Motor neuron (in vitro differentiated cells): ENCODE measurements at regions not wholly inside any gene's neighbourhood (a gene's known extent, or its start where the extent isn't known, plus 50 kb on each side); places are given as distances from the start of the nearest gene placed in this dataset.
"Not testable (repeated sequence)": the region's sequence is repeated elsewhere in the genome, so short reads cannot be mapped to it uniquely, and the experiment has no call there.

Source experiments
- ATAC-seq, 8 experiments: fragments of 200-7000 bp; cut with Tn5 transposase; replicated peaks in 6 of 8; 2 replicates each; pipeline ENCODE4 v1.8.0; 2021; ENCODE audit warnings: mild to moderate bottlenecking in 8 of 8, moderate library complexity in 8 of 8
- H3K27ac ChIP-seq, 2 donors: fragments of 250-450 bp; sonication (Bioruptor Pico); 2 replicates each; pipeline ENCODE4 v1.9.0; 2021; ENCODE audit warnings: antibody characterized with exemption in 2 of 2, mild to moderate bottlenecking in 2 of 2, moderate library complexity in 1 of 2
- H3K4me1 ChIP-seq, 2 donors: fragments of 250-450 bp; sonication (Bioruptor Pico); replicated peaks in 1 of 2; 2 replicates each; pipeline ENCODE4 v1.6.1; 2021; ENCODE audit warnings: antibody characterized with exemption in 2 of 2, mild to moderate bottlenecking in 2 of 2, moderate library complexity in 1 of 2
- H3K4me3 ChIP-seq, 5 donors: fragments of 250-450 bp; sonication (Bioruptor Pico); 2 replicates each; pipeline ENCODE4 v1.9.0; 2021; ENCODE audit warnings: antibody characterized with exemption in 5 of 5, mild to moderate bottlenecking in 5 of 5, moderate library complexity in 4 of 5
- WGBS, 10 experiments: fragments of 450-650 bp; shearing (Covaris generic); methylation state at CpG; one replicate each; pipeline ENCODE4 v1.0.0; 2022; 5-methylcytosine and 5-hydroxymethylcytosine counted together
- in situ Hi-C, 9 experiments: fragments of 400-800 bp; cut with MboI; loops; one replicate each; pipeline ENCODE4 v1.15.0; 2021; ENCODE audit warnings: low sequenced_read_pairs in 9 of 9, low pct_unique_long_range_greater_than_20kb in 2 of 9; ENCODE audit not compliant: unreplicated experiment in 9 of 9

GRCh38 chr1:82391712-82392111 lies 591.0 kb downstream of the ADGRL2 start:
- Histone ChIP-seq H3K4me1 (peaks cover 3 to 19% of the 10 kb centered on the region in 2 donors), H3K4me3 (no peak overlapping the region), H3K27ac (no peak overlapping the region)
- WGBS, 10 experiments, result 0 to 100% (median 94%) methylated on average over 1 to 2 of the region's 2 CpGs; no CpG with 5 or more reads in 1 of the 10 experiments
- in situ Hi-C loops, result no loop called here
- ATAC-seq, result no peak

DNA sequence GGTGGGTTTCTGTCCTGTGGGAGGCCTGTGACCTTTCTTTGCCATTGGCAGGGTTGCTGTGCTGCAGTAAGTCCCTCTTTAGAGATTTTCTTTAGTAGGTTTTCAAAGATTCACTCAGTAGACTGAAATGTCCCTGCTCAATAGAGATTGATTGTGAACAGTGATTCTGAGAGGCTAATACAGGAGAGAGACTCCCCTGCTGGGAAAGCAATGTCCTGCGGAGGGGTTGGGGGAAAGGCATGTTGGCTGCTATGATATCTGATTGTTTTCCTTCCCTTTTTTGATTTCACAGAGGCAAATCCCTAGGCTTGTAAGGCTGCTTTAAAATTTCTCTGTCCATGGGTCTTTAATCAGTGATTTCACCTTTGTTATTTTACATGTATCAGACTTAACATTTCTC lies 589.9 kb downstream of the ADGRL2 start:
- no peak overlapping the region for H3K27ac ChIP-seq
- no peak for ATAC-seq
- in situ Hi-C loops, result no loop called here

GRCh38 chr1:82388679-82389078 lies 587.9 kb downstream of the ADGRL2 start:
- WGBS, 10 experiments, result 20 to 100% (median 88%) methylated on average over 1 of the region's 1 CpG; no CpG with 5 or more reads in 2 of the 10 experiments
- no peak overlapping the region for H3K4me3 ChIP-seq
- in situ Hi-C loops, result no loop called here
- peaks cover 9 to 26% of the 10 kb centered on the region in 2 donors for H3K4me1 ChIP-seq
- no peak overlapping the region for H3K27ac ChIP-seq
- no peak for ATAC-seq

More for the DNA sequence above, 589.9 kb downstream of the ADGRL2 start:
- WGBS, 10 experiments, result 0 to 100% (median 30%) methylated on average over 1 of the region's 1 CpG; no CpG with 5 or more reads in 1 of the 10 experiments
- H3K4me1 ChIP-seq, result peaks cover 9 to 26% of the 10 kb centered on the region in 2 donors
- H3K4me3 ChIP-seq, result no peak overlapping the region

GRCh38 chr1:82387012-82387366 lies 586.3 kb downstream of the ADGRL2 start:
- no peak for ATAC-seq
- H3K27ac ChIP-seq, result no peak overlapping the region
- WGBS, 10 experiments, result 0 to 95% (median 84%) methylated on average over 1 to 2 of the region's 2 CpGs; no CpG with 5 or more reads in 1 of the 10 experiments
- H3K4me1 ChIP-seq, result peaks cover 9 to 26% of the 10 kb centered on the region in 2 donors
- in situ Hi-C loops, result no loop called here
- H3K4me3 ChIP-seq, result no peak overlapping the region

GRCh38 chr1:82386365-82387011 lies 585.8 kb downstream of the ADGRL2 start:
- in situ Hi-C loops, result no loop called here
- no peak overlapping the region for H3K27ac ChIP-seq
- no peak overlapping the region for H3K4me3 ChIP-seq
- H3K4me1 ChIP-seq, result peaks cover 9 to 26% of the 10 kb centered on the region in 2 donors
- peak in 5 of 8 experiments; percentile 93 to 96 (median 95) for ATAC-seq
- 20 to 88% (median 69%) methylated on average over 1 to 3 of the region's 3 CpGs; no CpG with 5 or more reads in 2 of the 10 experiments for WGBS, 10 experiments

GRCh38 chr1:82384776-82385175 lies 584.0 kb downstream of the ADGRL2 start:
- H3K4me1 ChIP-seq, result peaks cover 9 to 26% of the 10 kb centered on the region in 2 donors
- WGBS, 10 experiments, result 14 to 100% (median 88%) methylated on average over 1 to 3 of the region's 3 CpGs; no CpG with 5 or more reads in 2 of the 10 experiments
- in situ Hi-C loops, result no loop called here
- no peak for ATAC-seq
- no peak overlapping the region for H3K27ac ChIP-seq
- no peak overlapping the region for H3K4me3 ChIP-seq

- Histone ChIP-seq H3K4me3 (no peak overlapping the region), H3K27ac (no peak overlapping the region), H3K4me1 (no peaks in the 10 kb centered on the region)
- in situ Hi-C loops, result no loop called here
- peak in 1 of 8 experiments; percentile 40 for ATAC-seq
- WGBS, 10 experiments, result 20 to 100% (median 79%) methylated on average over 3 to 5 of the region's 5 CpGs
These were observed 576.6 kb downstream of the ADGRL2 start for GRCh38 chr1:82377201-82377884.

DNA sequence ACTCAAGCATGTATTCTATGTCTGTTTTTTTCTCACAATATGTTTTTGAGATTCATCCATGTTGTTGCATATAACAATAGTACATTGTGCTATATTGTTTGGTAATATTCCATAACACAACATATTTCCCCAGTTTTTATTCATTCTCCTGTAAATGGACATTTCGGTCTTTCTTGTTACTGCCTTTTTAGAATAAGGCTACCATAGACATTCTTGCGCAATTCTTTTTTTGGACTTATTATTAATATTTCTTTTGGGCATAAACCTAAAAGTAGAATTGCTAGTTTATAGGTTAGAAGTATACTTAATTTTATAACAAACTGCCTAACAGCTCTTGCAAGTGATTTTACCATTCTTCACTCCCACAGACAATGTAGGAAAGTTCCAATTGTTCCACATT lies 573.0 kb downstream of the ADGRL2 start:
- 56 to 100% (median 97%) methylated on average over 1 to 2 of the region's 2 CpGs; no CpG with 5 or more reads in 1 of the 10 experiments for WGBS, 10 experiments
- in situ Hi-C loops, result no loop called here
- no peak overlapping the region for H3K4me3 ChIP-seq
- no peaks in the 10 kb centered on the region for H3K4me1 ChIP-seq
- H3K27ac ChIP-seq, result no peak overlapping the region
- no peak for ATAC-seq

DNA sequence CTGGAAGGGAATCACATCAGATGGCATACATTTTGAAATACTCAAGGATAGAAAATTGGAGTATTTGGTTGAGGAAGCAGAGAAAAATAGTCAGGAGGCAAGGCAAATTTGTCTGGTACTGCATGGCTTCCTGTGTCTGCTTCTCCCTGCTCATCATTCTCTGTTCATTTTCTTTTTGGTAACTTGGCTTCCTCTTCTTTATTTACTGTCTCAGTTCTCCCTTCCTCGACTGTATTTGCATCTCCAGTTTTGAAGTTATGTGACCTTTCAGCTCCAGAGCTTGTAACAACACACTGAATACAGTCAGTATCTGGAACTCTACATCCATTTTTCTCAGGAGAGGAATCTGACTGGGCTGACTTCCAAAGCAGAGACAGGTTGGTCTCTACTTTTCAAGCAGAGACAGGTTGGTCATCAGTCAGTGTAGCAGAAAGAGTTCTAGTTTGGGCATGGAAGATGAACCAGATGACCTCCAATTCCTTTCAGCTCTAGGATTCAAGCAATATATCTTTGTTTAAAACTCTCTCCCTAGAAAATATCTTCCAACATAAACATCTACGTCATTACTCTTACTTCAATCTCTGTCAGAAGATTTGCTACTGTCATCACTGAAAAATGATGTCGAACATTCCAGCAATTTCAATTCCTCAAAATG lies 571.2 kb downstream of the ADGRL2 start:
- in situ Hi-C loops, result no loop called here
- 0 to 100% (median 60%) methylated on average over 1 to 3 of the region's 3 CpGs for WGBS, 10 experiments
- no peak overlapping the region for H3K4me3 ChIP-seq
- H3K27ac ChIP-seq, result no peak overlapping the region
- no peaks in the 10 kb centered on the region for H3K4me1 ChIP-seq
- ATAC-seq, result no peak

GRCh38 chr1:82367456-82367855 lies 566.7 kb downstream of the ADGRL2 start:
- no peak for ATAC-seq
- Histone ChIP-seq H3K4me3 (no peak overlapping the region), H3K27ac (no peak overlapping the region), H3K4me1 (no peaks in the 10 kb centered on the region)
- WGBS, 10 experiments, result 0 to 100% (median 89%) methylated on average over 1 to 2 of the region's 2 CpGs; no CpG with 5 or more reads in 1 of the 10 experiments
- in situ Hi-C loops, result no loop called here

DNA sequence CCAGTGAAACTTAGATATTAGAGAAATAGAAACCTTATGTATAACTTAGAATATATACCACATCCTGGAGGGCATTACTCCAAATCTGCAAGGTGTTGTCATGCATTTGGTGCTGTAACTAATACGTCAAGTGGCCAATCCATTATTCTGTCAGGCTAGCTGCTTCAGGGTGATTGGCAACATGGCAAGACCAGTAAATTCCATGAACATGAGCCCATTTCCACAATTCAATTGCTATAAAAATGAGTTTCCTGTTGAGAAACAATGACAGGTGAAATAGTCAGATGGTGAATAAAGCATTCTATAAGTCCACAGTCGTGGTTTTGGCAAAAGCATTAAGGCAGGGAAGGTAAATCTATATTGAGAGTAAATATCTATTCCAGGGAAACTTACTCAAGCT lies 566.0 kb downstream of the ADGRL2 start:
- ATAC-seq, result no peak
- in situ Hi-C loops, result no loop called here

DNA sequence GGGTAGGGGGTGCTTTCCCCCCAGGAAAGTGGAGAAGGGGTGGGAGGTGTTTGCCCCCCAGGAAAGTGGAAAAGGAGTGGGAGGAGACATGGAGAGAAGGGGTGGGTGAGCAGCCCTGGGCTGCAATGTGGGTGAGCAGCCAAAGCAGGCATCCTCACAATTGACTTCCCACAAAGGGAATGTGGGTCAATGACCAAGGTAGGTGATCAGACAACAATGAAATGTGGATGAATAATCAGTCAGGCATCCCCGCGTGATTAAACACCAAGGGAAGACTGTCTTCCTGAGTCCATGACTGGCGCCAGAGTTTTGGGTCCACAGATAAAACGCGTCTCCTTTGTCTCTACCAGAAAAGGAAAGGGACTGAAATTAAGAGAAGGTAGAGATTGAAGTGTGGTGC lies 558.8 kb downstream of the ADGRL2 start:
- in situ Hi-C loops, ATAC-seq: not testable (repeated sequence)

More for the DNA sequence above, 566.0 kb downstream of the ADGRL2 start:
- H3K27ac ChIP-seq, result no peak overlapping the region
- 0 to 90% (median 78%) methylated on average over 1 to 2 of the region's 2 CpGs; no CpG with 5 or more reads in 2 of the 10 experiments for WGBS, 10 experiments
- no peak overlapping the region for H3K4me3 ChIP-seq
- no peaks in the 10 kb centered on the region for H3K4me1 ChIP-seq

GRCh38 chr1:82358706-82359105 lies 558.0 kb downstream of the ADGRL2 start:
- WGBS, 10 experiments, result 40 to 100% (median 75%) methylated on average over 1 to 4 of the region's 4 CpGs; no CpG with 5 or more reads in 1 of the 10 experiments
- in situ Hi-C loops, H3K4me1 ChIP-seq, ATAC-seq, H3K27ac ChIP-seq, H3K4me3 ChIP-seq: not testable (repeated sequence)

More for the DNA sequence above, 558.8 kb downstream of the ADGRL2 start:
- H3K4me1 ChIP-seq, H3K27ac ChIP-seq, H3K4me3 ChIP-seq: not testable (repeated sequence)
- WGBS, 10 experiments, result 66 to 100% (median 96%) methylated on average over 2 to 5 of the region's 5 CpGs; no CpG with 5 or more reads in 2 of the 10 experiments
